ENCODE measurements at regions not wholly inside any gene's neighbourhood (a gene's known extent, or its start where the extent isn't known, plus 50 kb on each side); places are given as distances from the start of the nearest gene placed in this dataset.

- TF ChIP-seq CTCF (IDR thresholded peaks at IDR 0.05): no peak
- TF ChIP-seq POLR2A (IDR thresholded peaks at IDR 0.05): no peak
- TF ChIP-seq EP300 (IDR thresholded peaks at IDR 0.05): no peak
- TF ChIP-seq POLR2AphosphoS5 (IDR thresholded peaks at IDR 0.05): no peak
- Histone ChIP-seq H3K27me3 (no peaks in the 10 kb centered on the region), H3K36me3 (no peaks in the 10 kb centered on the region), H3K4me3 (peak overlapping the region in 3 of 4 donors; percentile 32 to 43 (median 42)), H3K9me3 (no peaks in the 10 kb centered on the region), H3K4me1 (no peaks in the 10 kb centered on the region), H3K27ac (no peak overlapping the region)
- 44 to 53% methylated on average over 9 of the region's 9 CpGs for WGBS, 2 donors
- ATAC-seq (ENCODE audit: low FRiP score in 2 of 2): no peak
- no peak for DNase-seq
Measured at GRCh38 chr18:39799006-39799405, 2156.0 kb upstream of the PIK3C3 start.

GRCh38 chr18:39796393-39796792, 2158.6 kb upstream of the PIK3C3 start:
- ATAC-seq (ENCODE audit: low FRiP score in 2 of 2) (no peak), DNase-seq (no peak)
- H3K4me3 ChIP-seq: no peak overlapping the region
- no peaks in the 10 kb centered on the region for H3K4me1 ChIP-seq
- no peaks in the 10 kb centered on the region for H3K36me3 ChIP-seq
- H3K27ac ChIP-seq: no peak overlapping the region
- H3K9me3 ChIP-seq: no peaks in the 10 kb centered on the region
- no peaks in the 10 kb centered on the region for H3K27me3 ChIP-seq
- WGBS, 2 donors: 84 to 91% methylated on average over 3 of the region's 3 CpGs
- TF ChIP-seq EP300 (IDR thresholded peaks at IDR 0.05): no peak

- Histone ChIP-seq H3K36me3 (no peaks in the 10 kb centered on the region), H3K4me1 (no peaks in the 10 kb centered on the region), H3K27ac (no peak overlapping the region), H3K9me3 (no peaks in the 10 kb centered on the region), H3K27me3 (no peaks in the 10 kb centered on the region), H3K4me3 (no peak overlapping the region)
- DNase-seq (no peak), ATAC-seq (ENCODE audit: low FRiP score in 2 of 2) (no peak)
- 75 to 79% methylated on average over 1 of the region's 1 CpG for WGBS, 2 donors
- TF ChIP-seq EP300 (IDR thresholded peaks at IDR 0.05): no peak
- TF ChIP-seq POLR2AphosphoS5 (IDR thresholded peaks at IDR 0.05): no peak
- TF ChIP-seq POLR2A (IDR thresholded peaks at IDR 0.05): no peak
- no peak for TF ChIP-seq CTCF (IDR thresholded peaks at IDR 0.05)
Measured at GRCh38 chr18:39795350-39795749, 2159.7 kb upstream of the PIK3C3 start.

- no peaks in the 10 kb centered on the region for H3K4me1 ChIP-seq
- WGBS, 2 donors: 90% methylated on average over 5 of the region's 5 CpGs
- TF ChIP-seq CTCF (IDR thresholded peaks at IDR 0.05): no peak
- TF ChIP-seq POLR2AphosphoS5 (IDR thresholded peaks at IDR 0.05): no peak
- no peak for TF ChIP-seq POLR2A (IDR thresholded peaks at IDR 0.05)
- TF ChIP-seq EP300 (IDR thresholded peaks at IDR 0.05): no peak
- no peaks in the 10 kb centered on the region for H3K27me3 ChIP-seq
- ATAC-seq (ENCODE audit: low FRiP score in 2 of 2) (no peak), DNase-seq (no peak)
- H3K27ac ChIP-seq: no peak overlapping the region
- H3K4me3 ChIP-seq: no peak overlapping the region
- H3K36me3 ChIP-seq: no peaks in the 10 kb centered on the region
- H3K9me3 ChIP-seq: no peaks in the 10 kb centered on the region
Measured at GRCh38 chr18:39793609-39794008, 2161.4 kb upstream of the PIK3C3 start.

- H3K27me3 ChIP-seq: no peaks in the 10 kb centered on the region
- no peak for DNase-seq
- no peaks in the 10 kb centered on the region for H3K4me1 ChIP-seq
- H3K9me3 ChIP-seq: no peaks in the 10 kb centered on the region
- TF ChIP-seq EP300 (IDR thresholded peaks at IDR 0.05) (no peak), POLR2A (IDR thresholded peaks at IDR 0.05) (no peak), CTCF (IDR thresholded peaks at IDR 0.05) (no peak), POLR2AphosphoS5 (IDR thresholded peaks at IDR 0.05) (no peak)
- H3K4me3 ChIP-seq: no peak overlapping the region
- no peaks in the 10 kb centered on the region for H3K36me3 ChIP-seq
- WGBS, 2 donors: 96 to 97% methylated on average over 1 of the region's 1 CpG
- H3K27ac ChIP-seq: no peak overlapping the region
- no peak for ATAC-seq (ENCODE audit: low FRiP score in 2 of 2)
Measured at GRCh38 chr18:39788383-39788782, 2166.7 kb upstream of the PIK3C3 start.
